IMR-90 (cell line): ENCODE measurements at regions not wholly inside any gene's neighbourhood (a gene's known extent, or its start where the extent isn't known, plus 50 kb on each side); places are given as distances from the start of the nearest gene placed in this dataset.

Experiments
- ATAC-seq: fragments of 200-7000 bp; cut with Tn5 transposase; 2 replicates; pipeline ENCODE4 v1.9.1; 2020; ENCODE audit warnings: low read depth, mild to moderate bottlenecking, moderate library complexity
- BruUV-seq: library from RNA; stranded (reverse); fragments of 400-500 nt; replicated peaks from 2 replicates; lab custom pipeline; 2021; lab: Mats Ljungman, UMichigan
- CTCF ChIA-PET: fragments of 300-600 bp; formaldehyde crosslinking; extraction: SDS; loops from one replicate; lab custom pipeline; 2021; ENCODE audit warnings: antibody characterized with exemption; lab: Yijun Ruan, JAX
- POLR2A ChIA-PET: fragments of 300-600 bp; sonication (Branson Sonifier 250); formaldehyde crosslinking; loops from one replicate; lab custom pipeline; 2022; ENCODE audit warnings: antibody characterized with exemption; ENCODE audit not compliant: unreplicated experiment; lab: Charles Lee
- DNase-seq: peaks from one replicate; pipeline ENCODE4 v3.0.0; 2013
- H2AFZ ChIP-seq: replicated peaks from 2 replicates; pipeline ENCODE3; 2013; ENCODE audit warnings: low read length, mild to moderate bottlenecking; ENCODE audit not compliant: poor library complexity
- H2AK5ac ChIP-seq: 2 replicates; pipeline ENCODE4 v1.6.1; 2013; ENCODE audit warnings: low read depth, low read length, inconsistent platforms
- H2AK9ac ChIP-seq: replicated peaks from 2 replicates; pipeline ENCODE3; 2013; ENCODE audit warnings: mild to moderate bottlenecking, low read depth, low read length, moderate library complexity; ENCODE audit not compliant: poor library complexity
- H2BK120ac ChIP-seq: 2 replicates; pipeline ENCODE4 v1.6.1; 2013; ENCODE audit warnings: low read depth, low read length, inconsistent platforms
- H2BK15ac ChIP-seq: 3 replicates; pipeline ENCODE4 v1.6.1; 2013; ENCODE audit warnings: low read depth, low read length, inconsistent platforms
- H2BK20ac ChIP-seq: 2 replicates; pipeline ENCODE4 v1.6.1; 2013; ENCODE audit warnings: low read depth, mild to moderate bottlenecking, inconsistent platforms, low read length, moderate library complexity
- H2BK5ac ChIP-seq: 2 replicates; pipeline ENCODE4 v1.6.1; 2013; ENCODE audit warnings: mild to moderate bottlenecking, low read depth, low read length, inconsistent platforms; ENCODE audit not compliant: poor library complexity, severe bottlenecking
- H3K14ac ChIP-seq: replicated peaks from 2 replicates; pipeline ENCODE4 v1.6.1; 2013; ENCODE audit warnings: low read depth, low read length, inconsistent platforms
- H3K18ac ChIP-seq: 2 replicates; pipeline ENCODE4 v1.6.1; 2013; ENCODE audit warnings: low read depth, low read length, control low read depth
- H3K23ac ChIP-seq: 2 replicates; pipeline ENCODE4 v1.6.1; 2013; ENCODE audit warnings: low read depth, low read length, inconsistent platforms
- H3K27ac ChIP-seq: 2 replicates; pipeline ENCODE4 v1.5.1; 2013; ENCODE audit warnings: mild to moderate bottlenecking, control low read depth, low read length; ENCODE audit not compliant: insufficient read depth
- H3K27me3 ChIP-seq: 2 replicates; pipeline ENCODE4 v1.6.1; 2013; ENCODE audit warnings: low read length; ENCODE audit not compliant: control insufficient read depth, insufficient read depth
- H3K36me3 ChIP-seq: 2 replicates; pipeline ENCODE4 v1.6.1; 2013; ENCODE audit warnings: low read length, mixed read lengths; ENCODE audit not compliant: control insufficient read depth, insufficient read depth
- H3K4ac ChIP-seq: 2 replicates; pipeline ENCODE4 v1.6.1; 2013; ENCODE audit warnings: low read depth, low read length, inconsistent platforms
- H3K4me1 ChIP-seq: 2 replicates; pipeline ENCODE4 v1.6.1; 2013; ENCODE audit warnings: low read length, mixed read lengths; ENCODE audit not compliant: control insufficient read depth, insufficient read depth
- H3K4me2 ChIP-seq: 2 replicates; pipeline ENCODE4 v1.6.1; 2013; ENCODE audit warnings: low read depth, mild to moderate bottlenecking, control low read depth, low read length, moderate library complexity
- H3K4me3 ChIP-seq: 2 replicates; pipeline ENCODE4 v1.5.1; 2013; ENCODE audit warnings: low read depth, mild to moderate bottlenecking, control low read depth, low read length, moderate library complexity; ENCODE audit not compliant: insufficient read depth
- H3K56ac ChIP-seq: 2 replicates; pipeline ENCODE4 v1.6.1; 2013; ENCODE audit warnings: low read length, inconsistent platforms; ENCODE audit not compliant: insufficient read depth; ENCODE audit errors: extremely low read depth
- H3K79me1 ChIP-seq, 2 experiments: 2 replicates each; pipeline ENCODE4 v1.6.1; 2013; ENCODE audit warnings: low read length in 2 of 2, inconsistent platforms in 1 of 2, low read depth in 1 of 2
- H3K9ac ChIP-seq: 2 replicates; pipeline ENCODE4 v1.6.1; 2013; ENCODE audit warnings: low read depth, low read length, control low read depth
- H3K9me1 ChIP-seq: 2 replicates; pipeline ENCODE4 v1.6.1; 2013; ENCODE audit warnings: low read length, inconsistent platforms; ENCODE audit not compliant: insufficient read depth
- H3K9me3 ChIP-seq: 2 replicates; pipeline ENCODE4 v1.6.1; 2013; ENCODE audit warnings: low read length; ENCODE audit not compliant: control insufficient read depth, insufficient read depth
- H4K20me1 ChIP-seq: 2 replicates; pipeline ENCODE4 v1.6.1; 2013; ENCODE audit warnings: low read length, inconsistent platforms; ENCODE audit not compliant: insufficient read depth
- H4K5ac ChIP-seq: 2 replicates; pipeline ENCODE4 v1.6.1; 2013; ENCODE audit warnings: mild to moderate bottlenecking, low read depth, low read length, control low read depth
- H4K8ac ChIP-seq, 2 experiments: 2 replicates each; pipeline ENCODE4 v1.6.1; 2013; ENCODE audit warnings: low read depth in 2 of 2, low read length in 2 of 2, control low read depth in 1 of 2, inconsistent platforms in 1 of 2
- H4K91ac ChIP-seq: 2 replicates; pipeline ENCODE4 v1.6.1; 2013; ENCODE audit warnings: low read depth, low read length, inconsistent platforms; ENCODE audit not compliant: insufficient read depth
- BHLHE40 ChIP-seq: fragments of 150-350 bp; IDR thresholded peaks from 2 replicates; pipeline ENCODE4 v1.6.1; 2016; ENCODE audit warnings: mild to moderate bottlenecking, low read depth, low read length
- CEBPB ChIP-seq: IDR thresholded peaks from 2 replicates; pipeline ENCODE4 v1.6.1; 2012; ENCODE audit warnings: low read depth, low read length, improper control_type of control experiment
- CHD1 ChIP-seq: IDR thresholded peaks from 2 replicates; pipeline ENCODE4 v1.6.1; 2012; ENCODE audit warnings: low read depth, low read length, improper control_type of control experiment
- FOS ChIP-seq: fragments of 150-350 bp; IDR thresholded peaks from 2 replicates; pipeline ENCODE4 v1.6.1; 2016; ENCODE audit warnings: low read depth, low read length
- MAFK ChIP-seq: IDR thresholded peaks from 2 replicates; pipeline ENCODE4 v1.6.1; 2012; ENCODE audit warnings: low read depth, low read length, improper control_type of control experiment
- MAZ ChIP-seq: IDR thresholded peaks from 2 replicates; pipeline ENCODE4 v1.6.1; 2012; ENCODE audit warnings: low read depth, mild to moderate bottlenecking, low read length, improper control_type of control experiment, moderate library complexity, borderline replicate concordance
- MXI1 ChIP-seq: IDR thresholded peaks from 2 replicates; pipeline ENCODE4 v1.6.1; 2012; ENCODE audit warnings: low read depth, mild to moderate bottlenecking, low read length, moderate library complexity, borderline replicate concordance
- NFE2L2 ChIP-seq: fragments of 150-350 bp; IDR thresholded peaks from 2 replicates; pipeline ENCODE4 v1.6.1; 2016; ENCODE audit warnings: low read depth, mild to moderate bottlenecking, low read length
- POLR2A ChIP-seq: IDR thresholded peaks from 2 replicates; pipeline ENCODE4 v1.6.1; 2012; ENCODE audit warnings: mild to moderate bottlenecking, low read depth, low read length
- RAD21 ChIP-seq: IDR thresholded peaks from 2 replicates; pipeline ENCODE4 v1.6.1; 2012; ENCODE audit warnings: low read length, improper control_type of control experiment
- RCOR1 ChIP-seq: IDR thresholded peaks from 2 replicates; pipeline ENCODE4 v1.6.1; 2012; ENCODE audit warnings: mild to moderate bottlenecking, low read length, improper control_type of control experiment; ENCODE audit not compliant: insufficient replicate concordance
- RFX5 ChIP-seq: IDR thresholded peaks from 2 replicates; pipeline ENCODE4 v1.8.0; 2012; ENCODE audit warnings: low read depth, mild to moderate bottlenecking, low read length, moderate library complexity
- SMC3 ChIP-seq: fragments of 150-350 bp; IDR thresholded peaks from 2 replicates; pipeline ENCODE4 v1.6.1; 2016; ENCODE audit warnings: low read depth, mild to moderate bottlenecking, antibody characterized with exemption, low read length, moderate library complexity
- WGBS, 2 experiments: methylation state at CpG; one replicate each; pipeline versions ENCODE4 v1.1.5 to v1.1.7; 2013; ENCODE audit warnings: missing lambda C conversion rate in 2 of 2; ENCODE audit not compliant: insufficient read length in 1 of 2; ENCODE audit errors: extremely low coverage in 2 of 2; 5-methylcytosine and 5-hydroxymethylcytosine counted together
- dilution Hi-C: fragments of 300-500 bp; cut with HindIII; formaldehyde crosslinking; loops from one replicate; pipeline ENCODE4 v1.14.3; 2018; ENCODE audit warnings: low sequenced_read_pairs; ENCODE audit not compliant: unreplicated experiment
- in situ Hi-C: fragments of 300-500 bp; cut with MboI; formaldehyde crosslinking; loops from 3 replicates; pipeline ENCODE4 v1.14.3; 2019; ENCODE audit warnings: low sequenced_read_pairs, inconsistent platforms, mixed read lengths
- intact Hi-C: fragments of 100-400 bp; cut with micrococcal nuclease; formaldehyde crosslinking; loops from 2 replicates; pipeline ENCODE4 v1.10.0; 2022
- TF ChIP-seq, protein P1 (sequence below): fragments of 150-350 bp; IDR thresholded peaks from 2 replicates; pipeline ENCODE4 v1.6.1; 2016; ENCODE audit warnings: low read depth, mild to moderate bottlenecking, low read length, moderate library complexity, borderline replicate concordance
- TF ChIP-seq, protein P2 (sequence below): conservative IDR thresholded peaks from 2 replicates; pipeline ENCODE4 v1.5.1; 2012; ENCODE audit warnings: mild to moderate bottlenecking, low read depth, low read length, improper control_type of control experiment
- TF ChIP-seq, protein P3 (sequence below): fragments of 150-350 bp; IDR thresholded peaks from 2 replicates; pipeline ENCODE4 v1.6.1; 2017; ENCODE audit warnings: mild to moderate bottlenecking, antibody characterized with exemption, low read length, low read depth

DNA sequence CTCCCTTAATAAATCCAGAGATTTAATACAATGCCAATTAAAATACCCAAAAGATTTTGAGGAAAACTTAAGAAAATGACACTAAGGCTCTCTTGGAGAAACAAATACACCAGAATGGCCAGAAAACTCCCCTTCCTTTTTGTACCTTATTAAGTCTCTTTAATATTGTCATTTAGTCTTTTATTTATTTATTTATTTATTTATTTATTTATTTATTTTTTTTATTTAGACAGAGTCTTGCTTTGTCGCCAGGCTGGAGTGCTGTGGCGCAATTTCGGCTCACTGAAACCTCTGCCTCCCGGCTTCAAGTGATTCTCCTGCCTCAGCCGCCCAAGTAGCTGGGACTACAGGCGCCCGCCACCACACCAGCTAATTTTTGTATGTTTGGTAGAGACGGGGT is 210.6 kb downstream of the DACT1 start:
- in situ Hi-C loops (no loop called here), dilution Hi-C loops (no loop called here), intact Hi-C loops (no loop called here)
- H3K9me1 ChIP-seq = no peaks in the 10 kb centered on the region
- BruUV-seq = no TSS peak
- H3K4me3 ChIP-seq = no peak overlapping the region
- H4K5ac ChIP-seq = no peak overlapping the region
- no peaks in the 10 kb centered on the region for H3K79me1 ChIP-seq
- ATAC-seq (no peak), DNase-seq (no peak)
- no peak overlapping the region for H2AK5ac ChIP-seq
- H2BK15ac ChIP-seq = no peak overlapping the region
- H2BK20ac ChIP-seq = no peak overlapping the region
- H3K14ac ChIP-seq = no peak overlapping the region
- no peak overlapping the region for H3K4me2 ChIP-seq
- no peak overlapping the region for H3K27ac ChIP-seq
- H4K91ac ChIP-seq = no peak overlapping the region
- H3K56ac ChIP-seq = no peak overlapping the region
- no peak overlapping the region for H4K8ac ChIP-seq
- H3K27me3 ChIP-seq = no peaks in the 10 kb centered on the region
- POLR2A ChIA-PET = no interaction called here
- H3K9ac ChIP-seq = no peak overlapping the region
- TF ChIP-seq, protein P1, sequence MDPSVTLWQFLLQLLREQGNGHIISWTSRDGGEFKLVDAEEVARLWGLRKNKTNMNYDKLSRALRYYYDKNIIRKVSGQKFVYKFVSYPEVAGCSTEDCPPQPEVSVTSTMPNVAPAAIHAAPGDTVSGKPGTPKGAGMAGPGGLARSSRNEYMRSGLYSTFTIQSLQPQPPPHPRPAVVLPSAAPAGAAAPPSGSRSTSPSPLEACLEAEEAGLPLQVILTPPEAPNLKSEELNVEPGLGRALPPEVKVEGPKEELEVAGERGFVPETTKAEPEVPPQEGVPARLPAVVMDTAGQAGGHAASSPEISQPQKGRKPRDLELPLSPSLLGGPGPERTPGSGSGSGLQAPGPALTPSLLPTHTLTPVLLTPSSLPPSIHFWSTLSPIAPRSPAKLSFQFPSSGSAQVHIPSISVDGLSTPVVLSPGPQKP = no peak
- TF ChIP-seq, protein P2, sequence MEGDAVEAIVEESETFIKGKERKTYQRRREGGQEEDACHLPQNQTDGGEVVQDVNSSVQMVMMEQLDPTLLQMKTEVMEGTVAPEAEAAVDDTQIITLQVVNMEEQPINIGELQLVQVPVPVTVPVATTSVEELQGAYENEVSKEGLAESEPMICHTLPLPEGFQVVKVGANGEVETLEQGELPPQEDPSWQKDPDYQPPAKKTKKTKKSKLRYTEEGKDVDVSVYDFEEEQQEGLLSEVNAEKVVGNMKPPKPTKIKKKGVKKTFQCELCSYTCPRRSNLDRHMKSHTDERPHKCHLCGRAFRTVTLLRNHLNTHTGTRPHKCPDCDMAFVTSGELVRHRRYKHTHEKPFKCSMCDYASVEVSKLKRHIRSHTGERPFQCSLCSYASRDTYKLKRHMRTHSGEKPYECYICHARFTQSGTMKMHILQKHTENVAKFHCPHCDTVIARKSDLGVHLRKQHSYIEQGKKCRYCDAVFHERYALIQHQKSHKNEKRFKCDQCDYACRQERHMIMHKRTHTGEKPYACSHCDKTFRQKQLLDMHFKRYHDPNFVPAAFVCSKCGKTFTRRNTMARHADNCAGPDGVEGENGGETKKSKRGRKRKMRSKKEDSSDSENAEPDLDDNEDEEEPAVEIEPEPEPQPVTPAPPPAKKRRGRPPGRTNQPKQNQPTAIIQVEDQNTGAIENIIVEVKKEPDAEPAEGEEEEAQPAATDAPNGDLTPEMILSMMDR = no peak
- TF ChIP-seq, protein P3, sequence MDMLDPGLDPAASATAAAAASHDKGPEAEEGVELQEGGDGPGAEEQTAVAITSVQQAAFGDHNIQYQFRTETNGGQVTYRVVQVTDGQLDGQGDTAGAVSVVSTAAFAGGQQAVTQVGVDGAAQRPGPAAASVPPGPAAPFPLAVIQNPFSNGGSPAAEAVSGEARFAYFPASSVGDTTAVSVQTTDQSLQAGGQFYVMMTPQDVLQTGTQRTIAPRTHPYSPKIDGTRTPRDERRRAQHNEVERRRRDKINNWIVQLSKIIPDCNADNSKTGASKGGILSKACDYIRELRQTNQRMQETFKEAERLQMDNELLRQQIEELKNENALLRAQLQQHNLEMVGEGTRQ = no peak
- no peak for TF ChIP-seq BHLHE40
- no peak for TF ChIP-seq MAZ
- no peak for TF ChIP-seq SMC3
- TF ChIP-seq POLR2A = no peak
- TF ChIP-seq RFX5 = no peak
- no peak for TF ChIP-seq MAFK
- TF ChIP-seq CHD1 = no peak
- TF ChIP-seq CEBPB = no peak
- no peak for TF ChIP-seq NFE2L2
- TF ChIP-seq MXI1 = no peak
- no peak for TF ChIP-seq RCOR1
- no peak for TF ChIP-seq FOS
- no peak for TF ChIP-seq RAD21
- no peak overlapping the region for H3K4ac ChIP-seq
- WGBS, 2 experiments = no CpG with 5 or more reads among the region's 8 CpGs
- no peak overlapping the region for H2AFZ ChIP-seq
- CTCF ChIA-PET = no interaction called here
- H3K23ac ChIP-seq = no peak overlapping the region
- no peaks in the 10 kb centered on the region for H4K20me1 ChIP-seq
- no peak overlapping the region for H3K18ac ChIP-seq
- H2BK5ac ChIP-seq = no peak overlapping the region
- H3K4me1 ChIP-seq = no peaks in the 10 kb centered on the region
- no peaks in the 10 kb centered on the region for H3K36me3 ChIP-seq
- H2BK120ac ChIP-seq = no peak overlapping the region
- no peaks in the 10 kb centered on the region for H3K9me3 ChIP-seq
- no peak overlapping the region for H2AK9ac ChIP-seq
